ENCODE measurements at regions not wholly inside any gene's neighbourhood (a gene's known extent, or its start where the extent isn't known, plus 50 kb on each side); places are given as distances from the start of the nearest gene placed in this dataset.

DNA sequence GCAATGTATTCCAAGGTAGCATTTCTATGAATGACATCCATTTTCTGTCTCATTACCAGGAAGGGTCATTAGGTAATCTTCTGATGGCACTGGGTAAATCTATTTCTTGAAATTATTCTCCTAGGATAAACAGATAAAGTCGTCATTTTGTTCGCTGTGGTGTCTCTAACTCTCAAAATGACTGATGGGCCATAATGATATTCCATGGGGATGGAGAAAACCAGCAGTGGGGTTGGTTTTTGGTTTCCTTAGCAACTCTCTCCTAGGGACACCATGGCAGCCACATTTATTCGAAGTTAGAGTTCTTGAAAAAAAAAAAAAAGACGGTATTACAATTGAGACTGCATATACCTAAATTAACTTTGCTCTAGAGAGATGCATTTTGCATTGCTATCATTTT, 231.3 kb upstream of the SLCO3A1 start:
- TF ChIP-seq POLR2A (IDR thresholded peaks at IDR 0.05; ENCODE audit: low read length) (no peak), GATA1 (IDR thresholded peaks at IDR 0.05; ENCODE audit: low read depth, low read length) (no peak)
